Mesothelial cell of epicardium (in vitro differentiated cells): ENCODE measurements at regions not wholly inside any gene's neighbourhood (a gene's known extent, or its start where the extent isn't known, plus 50 kb on each side); places are given as distances from the start of the nearest gene placed in this dataset.

Experiments used
- DNase-seq, 2 experiments: peaks; one replicate each; pipeline ENCODE4 v3.0.0; 2021; ENCODE audit warnings: low spot score in 2 of 2; ENCODE audit not compliant: unreplicated experiment in 2 of 2
- H3K27ac Mint-ChIP-seq: 2 replicates; pipeline ENCODE4 v1.8.0; 2021; ENCODE audit warnings: mixed read lengths
- H3K27me3 Mint-ChIP-seq: 2 replicates; pipeline ENCODE4 v1.8.0; 2021; ENCODE audit warnings: low read depth, mixed read lengths
- H3K36me3 Mint-ChIP-seq: 2 replicates; pipeline ENCODE4 v1.8.0; 2021; ENCODE audit warnings: mixed read lengths
- H3K4me1 Mint-ChIP-seq: 2 replicates; pipeline ENCODE4 v1.8.0; 2021; ENCODE audit warnings: mixed read lengths
- H3K4me3 Mint-ChIP-seq: 2 replicates; pipeline ENCODE4 v1.8.0; 2021; ENCODE audit warnings: mild to moderate bottlenecking, moderate library complexity, mixed read lengths
- H3K9me3 Mint-ChIP-seq: 2 replicates; pipeline ENCODE4 v1.8.0; 2021; ENCODE audit warnings: mixed read lengths
- TF ChIP-seq, protein P1 (sequence below): fragments of 200-600 bp; sonication (generic); IDR thresholded peaks from one replicate; pipeline ENCODE4 v1.5.0; 2021; ENCODE audit warnings: antibody characterized with exemption; ENCODE audit not compliant: unreplicated experiment

DNA sequence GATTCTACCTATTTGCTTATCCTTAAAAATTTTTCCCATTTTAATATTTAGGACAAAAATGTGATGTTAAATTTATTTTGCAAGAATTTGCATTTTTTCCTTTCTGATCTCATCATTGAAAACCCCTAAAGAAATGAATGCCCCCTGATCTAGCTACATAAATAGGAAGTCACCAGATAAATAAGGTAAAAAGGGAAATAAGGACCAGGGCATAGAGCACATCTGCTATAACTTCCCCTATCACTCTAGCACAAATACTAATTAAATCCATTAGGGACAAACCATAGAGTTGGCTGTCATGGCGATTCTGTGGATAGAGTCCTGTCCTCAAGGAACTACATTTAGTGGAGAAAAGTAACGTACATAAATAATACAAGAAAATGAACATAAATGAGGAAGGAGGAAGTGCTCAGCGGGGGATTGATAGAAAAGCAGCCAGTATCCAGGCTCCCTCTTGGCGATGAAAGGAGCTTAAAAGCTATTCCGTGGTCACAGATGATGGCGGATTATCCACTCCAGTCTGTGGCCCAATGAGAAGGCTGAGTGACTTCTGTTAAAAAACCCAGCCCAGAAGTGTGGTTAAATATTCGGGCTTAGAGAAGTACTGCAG is 76.9 kb upstream of the RPL34 start:
- Mint-ChIP-seq H3K4me3 (no peak overlapping the region), H3K27me3 (peaks cover 13% of the 10 kb centered on the region), H3K36me3 (peaks cover 4% of the 10 kb centered on the region), H3K27ac (no peak overlapping the region), H3K9me3 (peaks cover 26% of the 10 kb centered on the region), H3K4me1 (peaks cover 8% of the 10 kb centered on the region)
- TF ChIP-seq, protein P1, sequence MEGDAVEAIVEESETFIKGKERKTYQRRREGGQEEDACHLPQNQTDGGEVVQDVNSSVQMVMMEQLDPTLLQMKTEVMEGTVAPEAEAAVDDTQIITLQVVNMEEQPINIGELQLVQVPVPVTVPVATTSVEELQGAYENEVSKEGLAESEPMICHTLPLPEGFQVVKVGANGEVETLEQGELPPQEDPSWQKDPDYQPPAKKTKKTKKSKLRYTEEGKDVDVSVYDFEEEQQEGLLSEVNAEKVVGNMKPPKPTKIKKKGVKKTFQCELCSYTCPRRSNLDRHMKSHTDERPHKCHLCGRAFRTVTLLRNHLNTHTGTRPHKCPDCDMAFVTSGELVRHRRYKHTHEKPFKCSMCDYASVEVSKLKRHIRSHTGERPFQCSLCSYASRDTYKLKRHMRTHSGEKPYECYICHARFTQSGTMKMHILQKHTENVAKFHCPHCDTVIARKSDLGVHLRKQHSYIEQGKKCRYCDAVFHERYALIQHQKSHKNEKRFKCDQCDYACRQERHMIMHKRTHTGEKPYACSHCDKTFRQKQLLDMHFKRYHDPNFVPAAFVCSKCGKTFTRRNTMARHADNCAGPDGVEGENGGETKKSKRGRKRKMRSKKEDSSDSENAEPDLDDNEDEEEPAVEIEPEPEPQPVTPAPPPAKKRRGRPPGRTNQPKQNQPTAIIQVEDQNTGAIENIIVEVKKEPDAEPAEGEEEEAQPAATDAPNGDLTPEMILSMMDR: no peak
- DNase-seq: no peak

DNA sequence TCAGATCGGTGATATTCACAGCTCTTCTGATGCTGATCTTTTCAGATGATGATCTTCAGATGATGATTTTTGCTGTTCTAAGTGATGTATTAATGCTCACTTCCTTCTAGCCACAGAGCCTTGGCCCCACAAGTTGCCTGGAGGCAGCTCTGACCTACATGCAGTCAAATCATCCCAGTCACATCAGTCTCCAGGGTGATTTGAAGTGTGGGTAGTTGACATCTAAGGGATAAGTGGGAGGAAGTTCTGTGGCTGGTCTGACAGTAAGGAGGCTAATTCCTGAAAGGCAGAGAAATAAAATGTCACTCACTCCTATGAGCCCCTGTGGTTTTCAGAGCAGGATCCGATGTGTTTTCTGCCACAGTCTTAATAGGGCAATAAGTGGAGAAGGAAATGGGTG is 79.8 kb upstream of the RPL34 start:
- TF ChIP-seq, protein P1: no peak
- Mint-ChIP-seq H3K4me1 (peaks cover 19% of the 10 kb centered on the region), H3K4me3 (no peak overlapping the region), H3K27ac (no peak overlapping the region), H3K27me3 (peaks cover 13% of the 10 kb centered on the region), H3K9me3 (peaks cover under 1% of the 10 kb centered on the region), H3K36me3 (no peaks in the 10 kb centered on the region)
- DNase-seq: no peak

DNA sequence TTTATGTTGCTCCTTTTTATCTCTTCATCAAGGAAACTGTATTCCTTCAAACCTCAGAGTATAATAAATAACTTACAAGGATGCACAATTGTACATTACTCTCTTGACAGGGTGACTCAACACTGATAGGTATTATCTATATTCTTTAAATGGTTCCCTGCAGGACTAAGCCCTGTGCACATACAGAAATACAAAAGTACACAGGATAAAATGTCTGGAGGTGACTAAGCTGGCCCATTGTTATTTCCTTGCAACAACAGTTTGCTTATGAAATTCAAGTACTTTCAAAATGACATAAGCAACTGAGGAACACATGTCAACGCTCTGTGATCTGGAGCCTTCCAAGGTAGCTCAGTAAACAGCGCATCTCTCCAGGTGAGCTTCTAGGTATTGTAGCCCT is 83.8 kb upstream of the RPL34 start:
- TF ChIP-seq, protein P1: no peak
- H3K27me3 Mint-ChIP-seq: no peaks in the 10 kb centered on the region
- no peak for DNase-seq
- H3K4me1 Mint-ChIP-seq: peaks cover 34% of the 10 kb centered on the region
- no peak overlapping the region for H3K4me3 Mint-ChIP-seq
- no peaks in the 10 kb centered on the region for H3K9me3 Mint-ChIP-seq
- H3K27ac Mint-ChIP-seq: no peak overlapping the region
- no peaks in the 10 kb centered on the region for H3K36me3 Mint-ChIP-seq

DNA sequence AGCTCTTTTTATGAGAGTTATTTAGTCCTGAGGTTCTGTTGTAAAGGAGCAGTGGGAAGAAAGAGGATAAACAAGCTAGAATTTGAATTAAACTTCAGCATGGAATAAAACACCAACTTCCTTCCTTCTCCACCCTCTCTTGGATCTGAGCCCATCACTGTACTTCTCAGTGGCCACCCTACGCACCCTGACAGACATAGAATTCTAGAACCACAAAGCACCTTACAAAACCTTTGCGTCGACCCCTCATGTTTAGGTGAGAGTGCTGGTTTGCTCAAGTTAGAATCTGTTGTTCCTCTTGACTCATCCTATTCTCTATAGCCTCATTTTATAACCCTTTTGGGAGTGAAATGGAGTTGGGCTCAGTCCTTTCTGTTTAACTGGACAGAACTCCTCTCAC is 84.6 kb upstream of the RPL34 start:
- TF ChIP-seq, protein P1: no peak
- Mint-ChIP-seq H3K27me3 (no peaks in the 10 kb centered on the region), H3K27ac (no peak overlapping the region), H3K36me3 (no peaks in the 10 kb centered on the region), H3K9me3 (no peaks in the 10 kb centered on the region), H3K4me3 (no peak overlapping the region), H3K4me1 (peaks cover 32% of the 10 kb centered on the region)
- DNase-seq: no peak

DNA sequence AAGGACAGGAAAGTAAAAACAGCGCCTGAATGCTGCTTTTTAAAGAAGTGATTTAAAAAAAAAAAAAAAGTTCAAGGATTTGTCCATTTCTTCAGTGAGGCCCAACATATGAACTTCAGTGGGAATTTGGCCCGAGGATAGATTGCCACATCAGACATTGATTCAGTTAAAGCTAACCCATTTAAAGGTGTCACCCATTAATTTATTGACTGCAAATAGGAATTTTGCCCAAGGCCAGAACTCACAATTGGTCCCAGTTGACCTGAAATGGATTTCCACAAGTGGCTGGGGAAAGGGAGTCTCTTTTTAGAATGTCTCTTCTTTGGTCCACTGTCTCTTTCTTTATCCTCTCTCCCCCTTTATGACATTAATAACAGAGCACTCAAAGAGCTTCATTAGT is 86.5 kb upstream of the RPL34 start:
- Mint-ChIP-seq H3K4me1 (peaks cover 27% of the 10 kb centered on the region), H3K27ac (no peak overlapping the region), H3K27me3 (no peaks in the 10 kb centered on the region), H3K4me3 (no peak overlapping the region), H3K36me3 (no peaks in the 10 kb centered on the region), H3K9me3 (no peaks in the 10 kb centered on the region)
- no peak for DNase-seq
- TF ChIP-seq, protein P1: no peak

DNA sequence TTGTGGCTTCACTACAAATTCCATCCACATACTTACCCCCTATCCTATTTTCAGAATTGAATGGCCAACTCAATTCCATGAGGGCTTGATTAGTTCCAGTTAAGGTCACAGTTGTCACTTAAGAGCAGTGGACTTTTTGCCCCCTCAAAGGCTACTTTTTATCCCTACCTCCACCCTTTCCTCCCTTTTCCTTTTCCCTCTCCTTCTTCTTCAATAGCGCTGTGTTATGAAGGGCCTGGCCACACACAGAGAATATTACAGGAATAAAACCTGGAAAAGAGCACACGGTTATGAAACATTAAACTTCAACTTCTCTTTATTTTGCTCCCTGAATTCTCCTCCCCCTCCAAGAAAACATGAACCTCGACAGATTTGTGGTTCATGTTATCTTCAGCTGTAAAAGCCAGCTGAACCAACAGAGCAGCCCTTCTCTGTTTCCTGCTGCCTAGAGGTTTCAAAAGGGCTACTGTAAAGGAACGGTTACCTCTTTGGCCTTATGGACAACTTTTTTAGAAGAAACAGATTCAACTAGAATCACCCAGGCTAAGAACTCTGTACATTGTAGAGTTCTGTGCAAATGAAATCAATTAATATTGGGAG is 87.0 kb upstream of the RPL34 start:
- peaks cover 27% of the 10 kb centered on the region for H3K4me1 Mint-ChIP-seq
- no peak for DNase-seq
- peak overlapping the region; percentile 50 for H3K27ac Mint-ChIP-seq
- H3K9me3 Mint-ChIP-seq: no peaks in the 10 kb centered on the region
- H3K27me3 Mint-ChIP-seq: no peaks in the 10 kb centered on the region
- H3K4me3 Mint-ChIP-seq: no peak overlapping the region
- H3K36me3 Mint-ChIP-seq: no peaks in the 10 kb centered on the region
- TF ChIP-seq, protein P1: no peak
